ENCODE measurements at regions not wholly inside any gene's neighbourhood (a gene's known extent, or its start where the extent isn't known, plus 50 kb on each side); places are given as distances from the start of the nearest gene placed in this dataset.

DNA sequence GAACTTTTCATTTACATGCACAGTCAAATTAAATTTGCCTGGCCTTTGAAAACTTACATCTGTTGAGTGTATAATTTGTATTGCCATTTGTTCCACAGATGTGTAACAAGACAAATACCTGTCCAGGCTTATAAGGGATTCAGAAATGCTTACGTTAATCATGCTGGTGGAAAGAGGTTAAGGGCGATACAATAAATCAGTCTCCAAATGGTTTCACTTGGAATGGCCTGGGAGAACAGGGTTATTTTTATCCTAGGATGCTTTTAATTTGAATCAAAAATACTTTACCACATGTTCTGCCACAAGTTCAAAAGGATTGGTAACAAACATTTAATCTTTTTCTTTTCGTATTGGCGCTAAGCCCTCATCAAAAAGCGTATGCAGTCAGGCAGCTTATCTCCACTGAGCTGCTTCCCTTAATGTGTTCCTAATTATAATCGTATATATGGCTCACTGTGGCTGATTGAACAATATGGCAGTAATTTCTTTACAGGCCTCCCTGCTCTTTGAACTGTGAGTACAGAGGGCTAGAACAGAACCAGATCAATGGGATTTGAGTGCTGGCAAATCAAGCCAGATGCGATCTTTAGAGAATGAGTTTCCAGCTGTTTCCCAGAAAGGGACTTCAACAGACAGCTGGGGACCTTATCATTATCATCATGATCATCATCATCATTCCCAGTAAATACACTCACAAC is 425.7 kb downstream of the SPRY2 start:
- DNase-seq: no peak
- no peak overlapping the region for H3K4me3 ChIP-seq
- WGBS, 5 donors: 79 to 91% (median 90%) methylated on average over 7 of the region's 7 CpGs
- no peaks in the 10 kb centered on the region for H3K9me3 ChIP-seq
- intact Hi-C loops (cut with DNase I; ENCODE audit: low total_unique reads): no loop called here
- no peak overlapping the region for H3K27ac ChIP-seq
- TF ChIP-seq POLR2A (IDR thresholded peaks at IDR 0.05) (no peak), POLR2AphosphoS5 (IDR thresholded peaks at IDR 0.05) (no peak)
- TF ChIP-seq, protein P1, sequence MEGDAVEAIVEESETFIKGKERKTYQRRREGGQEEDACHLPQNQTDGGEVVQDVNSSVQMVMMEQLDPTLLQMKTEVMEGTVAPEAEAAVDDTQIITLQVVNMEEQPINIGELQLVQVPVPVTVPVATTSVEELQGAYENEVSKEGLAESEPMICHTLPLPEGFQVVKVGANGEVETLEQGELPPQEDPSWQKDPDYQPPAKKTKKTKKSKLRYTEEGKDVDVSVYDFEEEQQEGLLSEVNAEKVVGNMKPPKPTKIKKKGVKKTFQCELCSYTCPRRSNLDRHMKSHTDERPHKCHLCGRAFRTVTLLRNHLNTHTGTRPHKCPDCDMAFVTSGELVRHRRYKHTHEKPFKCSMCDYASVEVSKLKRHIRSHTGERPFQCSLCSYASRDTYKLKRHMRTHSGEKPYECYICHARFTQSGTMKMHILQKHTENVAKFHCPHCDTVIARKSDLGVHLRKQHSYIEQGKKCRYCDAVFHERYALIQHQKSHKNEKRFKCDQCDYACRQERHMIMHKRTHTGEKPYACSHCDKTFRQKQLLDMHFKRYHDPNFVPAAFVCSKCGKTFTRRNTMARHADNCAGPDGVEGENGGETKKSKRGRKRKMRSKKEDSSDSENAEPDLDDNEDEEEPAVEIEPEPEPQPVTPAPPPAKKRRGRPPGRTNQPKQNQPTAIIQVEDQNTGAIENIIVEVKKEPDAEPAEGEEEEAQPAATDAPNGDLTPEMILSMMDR (IDR thresholded peaks at IDR 0.05 in 8 of 11, conservative IDR thresholded peaks at IDR 0.05 in 3 of 11): no peak
- no peaks in the 10 kb centered on the region for H3K27me3 ChIP-seq (replicated peaks in 1 of 7)
- no peaks in the 10 kb centered on the region for H3K36me3 ChIP-seq
- peaks cover 0 to 5% (median 0%) of the 10 kb centered on the region in 6 donors for H3K4me1 ChIP-seq

DNA sequence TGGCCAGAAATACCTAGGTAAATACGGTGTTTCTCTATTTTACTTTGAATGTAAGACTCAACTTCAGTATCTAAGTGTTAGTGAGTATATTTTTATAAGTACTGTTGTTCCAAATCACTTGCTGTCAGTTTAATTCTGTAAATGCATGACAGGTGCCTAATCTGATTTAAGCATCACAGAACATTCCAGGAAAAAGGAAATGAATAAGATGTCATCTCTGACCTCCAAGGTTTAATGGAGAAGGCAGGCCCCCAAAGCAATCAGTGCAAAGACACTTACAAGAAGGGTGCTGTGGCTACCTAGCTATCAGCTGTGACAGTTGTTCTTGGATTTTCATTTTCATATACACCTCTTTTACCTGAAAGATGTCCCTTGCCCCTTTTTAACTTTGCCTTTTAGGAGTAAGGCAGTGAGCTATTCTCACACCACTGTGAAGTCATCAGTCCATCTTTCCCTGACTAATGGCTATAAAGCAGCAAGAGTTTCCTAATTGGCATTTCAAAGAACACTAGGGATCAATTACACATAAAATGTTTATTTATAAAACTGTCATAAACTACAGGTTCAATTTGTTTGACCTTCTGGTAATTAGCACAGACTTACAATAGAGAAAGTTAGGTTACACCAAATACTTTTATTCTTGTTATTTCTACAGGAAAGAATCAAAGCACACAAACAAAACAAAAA is 427.6 kb downstream of the SPRY2 start:
- Histone ChIP-seq H3K36me3 (no peaks in the 10 kb centered on the region), H3K27me3 (replicated peaks in 1 of 7) (no peaks in the 10 kb centered on the region), H3K4me3 (no peak overlapping the region), H3K9me3 (no peaks in the 10 kb centered on the region), H3K4me1 (peaks cover 0 to 5% (median 0%) of the 10 kb centered on the region in 6 donors), H3K27ac (no peak overlapping the region)
- no peak for DNase-seq
- TF ChIP-seq, protein P1 (IDR thresholded peaks at IDR 0.05 in 8 of 11, conservative IDR thresholded peaks at IDR 0.05 in 3 of 11): no peak
- TF ChIP-seq POLR2A (IDR thresholded peaks at IDR 0.05): no peak
- TF ChIP-seq POLR2AphosphoS5 (IDR thresholded peaks at IDR 0.05): no peak
- intact Hi-C loops (cut with DNase I; ENCODE audit: low total_unique reads): no loop called here
- 89 to 100% (median 96%) methylated on average over 1 of the region's 1 CpG for WGBS, 5 donors

DNA sequence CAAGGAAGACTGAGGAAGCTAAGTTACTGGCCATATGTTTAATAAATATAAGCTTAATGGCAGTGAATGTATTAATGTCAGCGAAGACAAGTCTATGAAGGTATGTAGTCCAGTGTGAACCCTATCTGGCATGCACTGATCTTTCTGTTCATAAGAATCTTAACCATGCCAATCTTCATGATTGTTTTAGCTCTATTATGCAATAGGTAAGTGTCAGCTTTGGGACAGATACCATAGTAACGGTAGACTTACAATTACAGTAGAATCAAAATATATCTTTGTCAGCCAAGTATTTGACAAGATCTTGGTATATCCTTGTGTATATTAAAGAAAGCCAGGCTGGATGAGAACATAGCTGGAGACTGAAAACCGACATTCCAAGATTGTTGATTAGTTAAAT is 428.5 kb downstream of the SPRY2 start:
- no peaks in the 10 kb centered on the region for H3K9me3 ChIP-seq
- H3K4me3 ChIP-seq: no peak overlapping the region
- no peak overlapping the region for H3K27ac ChIP-seq
- H3K36me3 ChIP-seq: no peaks in the 10 kb centered on the region
- H3K4me1 ChIP-seq: peaks cover 0 to 5% (median 0%) of the 10 kb centered on the region in 6 donors
- DNase-seq: no peak
- TF ChIP-seq, protein P1 (IDR thresholded peaks at IDR 0.05 in 8 of 11, conservative IDR thresholded peaks at IDR 0.05 in 3 of 11): no peak
- TF ChIP-seq POLR2A (IDR thresholded peaks at IDR 0.05) (no peak), POLR2AphosphoS5 (IDR thresholded peaks at IDR 0.05) (no peak)
- 61 to 92% (median 85%) methylated on average over 3 of the region's 3 CpGs for WGBS, 5 donors
- no peaks in the 10 kb centered on the region for H3K27me3 ChIP-seq (replicated peaks in 1 of 7)
- intact Hi-C loops (cut with DNase I; ENCODE audit: low total_unique reads): no loop called here

DNA sequence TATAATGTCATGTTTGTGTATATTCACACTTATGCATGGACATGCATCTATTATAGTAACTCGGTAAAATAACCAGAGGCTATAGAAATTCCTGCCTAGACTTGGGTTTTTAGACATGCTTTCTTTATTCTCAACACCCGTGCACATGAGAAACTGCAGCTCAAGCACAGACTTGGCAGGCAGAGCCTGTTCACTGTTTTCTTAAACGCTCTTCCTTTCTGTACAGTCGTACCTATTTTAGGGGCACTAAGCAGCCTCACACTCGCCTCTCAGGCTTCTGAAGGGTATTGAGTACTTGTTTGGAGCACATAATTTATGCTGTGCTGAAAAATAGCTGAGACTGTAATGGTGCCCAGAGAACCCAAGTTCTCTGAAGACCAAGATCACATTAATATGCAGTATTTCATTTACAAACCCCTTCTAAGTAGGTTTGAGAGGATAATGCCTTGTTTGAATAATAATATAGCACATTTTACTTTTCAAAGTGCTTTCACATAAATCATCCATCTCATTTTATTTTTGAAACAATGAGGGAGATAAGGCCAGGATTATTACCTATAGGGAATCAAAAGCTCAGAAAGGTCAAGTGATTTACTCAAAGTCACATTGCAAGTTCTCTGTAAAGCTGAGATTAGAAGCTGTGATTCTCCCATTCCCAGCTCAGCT is 429.9 kb downstream of the SPRY2 start:
- 79 to 87% (median 84%) methylated on average over 5 of the region's 5 CpGs for whole genome bisulfite sequencing, 5 donors
- H3K27ac ChIP-seq: no peak overlapping the region
- H3K36me3 ChIP-seq: no peaks in the 10 kb centered on the region
- TF ChIP-seq, protein P1 (IDR thresholded peaks at IDR 0.05 in 8 of 11, conservative IDR thresholded peaks at IDR 0.05 in 3 of 11): no peak
- TF ChIP-seq POLR2AphosphoS5 (IDR thresholded peaks at IDR 0.05) (no peak), POLR2A (IDR thresholded peaks at IDR 0.05) (no peak)
- intact Hi-C loops (cut with DNase I; ENCODE audit: low total_unique reads): no loop called here
- no peaks in the 10 kb centered on the region for H3K9me3 ChIP-seq
- H3K4me1 ChIP-seq: peaks cover 0 to 5% (median 0%) of the 10 kb centered on the region in 6 donors
- no peak for DNase-seq
- no peaks in the 10 kb centered on the region for H3K27me3 ChIP-seq (replicated peaks in 1 of 7)
- no peak overlapping the region for H3K4me3 ChIP-seq

Measured in spleen (tissue), 11 donors.